ENCODE measurements at regions not wholly inside any gene's neighbourhood (a gene's known extent, or its start where the extent isn't known, plus 50 kb on each side); places are given as distances from the start of the nearest gene placed in this dataset.

GRCh38 chr1:181310560-181310959 is 172.8 kb upstream of the CACNA1E start:
- TF ChIP-seq POLR2A (IDR thresholded peaks at IDR 0.05; ENCODE audit: borderline replicate concordance, extremely low read depth, insufficient read depth, insufficient read length) (no peak), YY1 (IDR thresholded peaks at IDR 0.05; ENCODE audit: extremely low read depth, insufficient replicate concordance, low read depth, low read length) (no peak), CBX3 (IDR thresholded peaks at IDR 0.05; ENCODE audit: low read depth) (peak; percentile 46; the same call in 1 of the 2 replicates), EZH2 (IDR thresholded peaks at IDR 0.05) (no peak), EGR1 (IDR thresholded peaks at IDR 0.05; ENCODE audit: low read depth) (no peak), RAD21 (IDR thresholded peaks at IDR 0.05; ENCODE audit: low read depth) (no peak), CTCF (IDR thresholded peaks at IDR 0.05 in 2 of 3, conservative IDR thresholded peaks at IDR 0.05 in 1 of 3; ENCODE audit: borderline replicate concordance in 1 of 3, insufficient read depth in 1 of 3, low read depth in 2 of 3, low read length in 2 of 3) (no peak), CEBPB (IDR thresholded peaks at IDR 0.05; ENCODE audit: low read depth) (0 out of 2 replicates have a peak, but pooled peaks have one; percentile 26), ZBTB33 (IDR thresholded peaks at IDR 0.05; ENCODE audit: extremely low read depth, insufficient replicate concordance, low read length) (no peak), REST (IDR thresholded peaks at IDR 0.05; ENCODE audit: low read depth) (no peak)
